GM12864 (cell line): ENCODE measurements at regions not wholly inside any gene's neighbourhood (a gene's known extent, or its start where the extent isn't known, plus 50 kb on each side); places are given as distances from the start of the nearest gene placed in this dataset.

ENCODE experiments used
- DNase-seq: peaks from one replicate; pipeline ENCODE4 v3.0.0-alpha.2; 2011; ENCODE audit warnings: low read depth
- H3K4me3 ChIP-seq: 2 replicates; pipeline ENCODE4 v1.5.1; 2011; ENCODE audit warnings: mild to moderate bottlenecking, low read depth, low read length, control low read depth
- TF ChIP-seq, protein P1 (sequence below): IDR thresholded peaks from 2 replicates; pipeline ENCODE4 v1.5.1; 2011; ENCODE audit warnings: low read depth, mild to moderate bottlenecking, moderate library complexity, low read length, control low read depth, inconsistent platforms; ENCODE audit errors: missing control alignments

GRCh38 chr1:193366764-193367507 lies 180.5 kb upstream of the B3GALT2 start:
- TF ChIP-seq, protein P1, sequence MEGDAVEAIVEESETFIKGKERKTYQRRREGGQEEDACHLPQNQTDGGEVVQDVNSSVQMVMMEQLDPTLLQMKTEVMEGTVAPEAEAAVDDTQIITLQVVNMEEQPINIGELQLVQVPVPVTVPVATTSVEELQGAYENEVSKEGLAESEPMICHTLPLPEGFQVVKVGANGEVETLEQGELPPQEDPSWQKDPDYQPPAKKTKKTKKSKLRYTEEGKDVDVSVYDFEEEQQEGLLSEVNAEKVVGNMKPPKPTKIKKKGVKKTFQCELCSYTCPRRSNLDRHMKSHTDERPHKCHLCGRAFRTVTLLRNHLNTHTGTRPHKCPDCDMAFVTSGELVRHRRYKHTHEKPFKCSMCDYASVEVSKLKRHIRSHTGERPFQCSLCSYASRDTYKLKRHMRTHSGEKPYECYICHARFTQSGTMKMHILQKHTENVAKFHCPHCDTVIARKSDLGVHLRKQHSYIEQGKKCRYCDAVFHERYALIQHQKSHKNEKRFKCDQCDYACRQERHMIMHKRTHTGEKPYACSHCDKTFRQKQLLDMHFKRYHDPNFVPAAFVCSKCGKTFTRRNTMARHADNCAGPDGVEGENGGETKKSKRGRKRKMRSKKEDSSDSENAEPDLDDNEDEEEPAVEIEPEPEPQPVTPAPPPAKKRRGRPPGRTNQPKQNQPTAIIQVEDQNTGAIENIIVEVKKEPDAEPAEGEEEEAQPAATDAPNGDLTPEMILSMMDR, result no peak
- no peak for DNase-seq
- H3K4me3 ChIP-seq, result no peak overlapping the region

DNA sequence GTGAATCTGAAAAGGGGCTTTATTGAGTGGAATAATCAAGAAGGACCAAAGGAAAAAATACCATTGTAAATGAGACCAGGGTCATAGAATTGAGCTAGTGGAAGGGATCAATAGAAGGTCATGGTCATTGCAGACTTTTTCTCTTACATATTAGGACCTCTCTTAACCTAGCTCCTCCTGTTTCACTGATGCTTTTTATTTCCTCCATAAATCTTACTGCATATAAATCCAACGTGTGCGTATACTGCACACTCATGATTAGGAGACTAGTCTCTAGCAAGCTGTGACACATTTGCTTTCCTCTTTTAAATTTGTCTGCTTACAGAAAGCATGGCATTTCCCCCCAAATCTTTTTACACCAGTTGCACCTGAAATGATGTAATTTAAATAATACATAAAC lies 179.6 kb upstream of the B3GALT2 start:
- TF ChIP-seq, protein P1, result no peak
- H3K4me3 ChIP-seq, result no peak overlapping the region
- DNase-seq, result no peak

DNA sequence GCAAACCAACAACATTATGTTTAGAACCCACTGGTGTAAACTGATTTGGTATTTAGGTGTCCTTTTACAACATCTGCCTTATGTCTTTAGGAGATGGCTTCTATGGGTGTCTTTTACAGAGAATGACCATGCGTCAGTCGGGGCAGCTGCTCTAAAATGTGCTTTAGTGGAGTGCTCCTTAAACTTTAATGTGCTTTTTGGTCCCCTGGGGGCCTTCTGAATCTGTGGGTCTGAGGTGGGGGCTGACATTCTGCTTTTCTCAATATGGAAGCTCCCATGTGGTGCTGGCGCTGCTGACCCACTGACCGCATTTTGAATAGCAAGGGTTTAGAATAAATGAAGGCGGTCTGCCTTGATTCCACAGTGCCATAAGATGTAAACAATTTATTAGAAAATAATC lies 173.2 kb upstream of the B3GALT2 start:
- no peak overlapping the region for H3K4me3 ChIP-seq
- TF ChIP-seq, protein P1, result no peak
- no peak for DNase-seq

DNA sequence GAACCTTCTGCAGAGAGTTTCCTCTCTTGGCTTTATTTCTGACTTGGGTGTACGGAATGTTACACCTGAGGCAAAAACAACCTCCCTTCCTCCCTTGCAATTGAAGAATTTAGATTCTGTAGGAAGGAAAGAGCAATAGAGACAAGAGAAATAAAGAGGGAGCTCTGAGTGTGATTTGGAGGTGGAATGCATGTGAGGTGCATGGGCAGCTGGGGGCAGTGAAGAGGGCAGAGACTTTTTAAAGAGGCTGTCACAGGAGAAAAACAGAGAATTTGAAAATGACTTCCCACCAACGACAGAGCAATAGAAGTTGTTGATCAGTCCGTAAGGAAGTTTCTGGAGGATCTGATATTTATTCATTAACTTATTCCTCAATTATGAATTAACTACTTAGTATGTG lies 172.0 kb upstream of the B3GALT2 start:
- TF ChIP-seq, protein P1, result no peak
- DNase-seq, result no peak

DNA sequence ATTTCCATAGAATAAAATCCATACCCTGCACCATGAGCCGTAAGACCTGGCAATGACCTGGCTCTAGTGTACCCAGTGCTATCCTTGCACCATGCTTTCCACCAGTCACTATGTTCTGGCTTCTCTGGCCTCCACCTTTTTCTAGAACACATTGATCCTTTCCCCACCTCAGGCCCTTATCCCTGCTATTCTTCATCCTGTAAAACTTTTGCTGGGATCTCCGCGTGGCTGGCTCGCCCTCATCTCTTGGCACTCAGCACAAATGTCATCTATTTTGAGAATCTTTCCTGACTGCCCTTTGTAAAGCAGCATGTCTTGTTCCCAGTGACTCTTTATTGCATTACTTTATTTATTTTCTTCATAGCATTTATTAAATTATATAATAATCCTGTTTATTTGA lies 169.8 kb upstream of the B3GALT2 start:
- H3K4me3 ChIP-seq, result no peak overlapping the region
- no peak for DNase-seq
- TF ChIP-seq, protein P1, result no peak

More for the DNA sequence above, 172.0 kb upstream of the B3GALT2 start:
- no peak overlapping the region for H3K4me3 ChIP-seq

- no peak for DNase-seq
- no peak overlapping the region for H3K4me3 ChIP-seq
- TF ChIP-seq, protein P1, result no peak
These were observed 169.2 kb upstream of the B3GALT2 start for GRCh38 chr1:193355626-193356025.

GRCh38 chr1:193355178-193355577 lies 168.8 kb upstream of the B3GALT2 start:
- TF ChIP-seq, protein P1, result no peak
- DNase-seq, result no peak
- no peak overlapping the region for H3K4me3 ChIP-seq
